Transverse colon (tissue), 4 donors: ENCODE measurements at regions not wholly inside any gene's neighbourhood (a gene's known extent, or its start where the extent isn't known, plus 50 kb on each side); places are given as distances from the start of the nearest gene placed in this dataset.

Source experiments
- DNase-seq: peaks from one replicate; pipeline ENCODE4 v3.0.0-alpha.2; 2019
- H3K27ac ChIP-seq, 4 donors: fragments of 200-600 bp; sonication (generic); 2 replicates each; pipeline ENCODE4 v1.5.1; 2016 to 2018; ENCODE audit warnings: inconsistent platforms in 4 of 4
- H3K27me3 ChIP-seq: fragments of 200-600 bp; sonication (generic); 2 replicates; pipeline ENCODE4 v1.5.1; 2017; ENCODE audit warnings: inconsistent platforms
- H3K36me3 ChIP-seq, 4 donors: fragments of 200-600 bp; sonication (generic); 2 replicates each; pipeline ENCODE4 v1.5.1; 2017 to 2019; ENCODE audit warnings: inconsistent platforms in 4 of 4
- H3K4me1 ChIP-seq, 4 donors: fragments of 200-600 bp; sonication (generic); 2 replicates each; pipeline ENCODE4 v1.5.1; 2017 to 2020; ENCODE audit warnings: inconsistent platforms in 4 of 4
- H3K4me3 ChIP-seq, 4 donors: fragments of 200-600 bp; sonication (generic); 1 replicate in 1 of 4; 2 replicates in 3 of 4; pipeline versions ENCODE4 v1.5.1 to v1.6.1; 2017 to 2019; ENCODE audit warnings: inconsistent platforms in 4 of 4
- H3K9me3 ChIP-seq, 2 donors: fragments of 200-600 bp; sonication (generic); 2 replicates each; pipeline ENCODE4 v1.5.1; 2017 to 2019; ENCODE audit warnings: inconsistent platforms in 2 of 2
- EP300 ChIP-seq: sonication (generic); formaldehyde crosslinking; IDR thresholded peaks from one replicate; pipeline ENCODE4 v1.6.1; 2017; ENCODE audit warnings: antibody characterized with exemption, low read depth
- POLR2A ChIP-seq: fragments of 450-650 bp; IDR thresholded peaks from one replicate; pipeline ENCODE4 v1.6.1; 2016; ENCODE audit warnings: antibody characterized with exemption, mild to moderate bottlenecking, moderate library complexity
- POLR2AphosphoS5 ChIP-seq, 3 donors: sonication (generic); formaldehyde crosslinking; IDR thresholded peaks; one replicate each; pipeline ENCODE4 v1.6.1; 2016; ENCODE audit warnings: antibody characterized with exemption in 3 of 3
- WGBS, 2 donors: methylation state at CpG; one replicate each; pipeline ENCODE4 v1.1.5; 2018; ENCODE audit warnings: low coverage in 1 of 2; 5-methylcytosine and 5-hydroxymethylcytosine counted together
- in situ Hi-C, 4 donors: fragments of 200-750 bp; cut with MboI; loops; one replicate each; pipeline versions ENCODE4 v1.15.0 to v1.15.1; 2017; ENCODE audit warnings: low sequenced_read_pairs in 3 of 4, low pct_ligation_motif_present in 1 of 4, low pct_unique_long_range_greater_than_20kb in 1 of 4
- intact Hi-C: fragments of 100-400 bp; cut with DNase I; formaldehyde crosslinking; loops from one replicate; pipeline ENCODE4 v1.15.1; 2023; ENCODE audit warnings: low total_unique reads
- TF ChIP-seq, protein P1 (sequence below), 5 experiments: fragments of 200-600 bp in 3 of 5; fragments of 450-650 bp in 2 of 5; sonication (generic) in 3 of 5; IDR thresholded peaks; 1 replicate in 2 of 5; 2 replicates in 3 of 5; pipeline ENCODE4 v1.5.1; 2016 to 2017; ENCODE audit warnings: antibody characterized with exemption in 5 of 5, inconsistent platforms in 3 of 5, mild to moderate bottlenecking in 2 of 5, moderate library complexity in 1 of 5

DNA sequence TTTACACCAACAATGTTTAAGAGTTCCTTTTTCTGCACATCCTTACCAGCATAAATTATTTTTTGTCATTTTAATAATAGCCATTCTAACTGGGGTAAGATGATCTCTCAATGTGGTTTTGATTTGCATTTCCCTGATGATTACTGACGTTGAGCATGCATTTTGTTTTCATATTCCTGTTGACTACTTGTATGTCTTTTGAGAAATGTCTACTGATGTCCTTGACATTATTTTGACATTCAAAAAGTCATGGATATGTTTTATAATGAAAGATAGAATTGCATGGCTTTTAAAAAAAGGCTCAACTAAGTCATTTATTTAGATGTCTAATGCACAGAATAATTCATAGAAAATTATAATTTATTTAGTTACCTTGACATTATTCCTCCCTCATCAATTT, 381.6 kb upstream of the C9orf72 start:
- H3K4me1 ChIP-seq: no peaks in the 10 kb centered on the region
- WGBS, 2 donors: 20 to 33% methylated on average over 1 of the region's 1 CpG
- in situ Hi-C loops: no loop called here
- DNase-seq: no peak
- no peaks in the 10 kb centered on the region for H3K36me3 ChIP-seq
- TF ChIP-seq, protein P1, sequence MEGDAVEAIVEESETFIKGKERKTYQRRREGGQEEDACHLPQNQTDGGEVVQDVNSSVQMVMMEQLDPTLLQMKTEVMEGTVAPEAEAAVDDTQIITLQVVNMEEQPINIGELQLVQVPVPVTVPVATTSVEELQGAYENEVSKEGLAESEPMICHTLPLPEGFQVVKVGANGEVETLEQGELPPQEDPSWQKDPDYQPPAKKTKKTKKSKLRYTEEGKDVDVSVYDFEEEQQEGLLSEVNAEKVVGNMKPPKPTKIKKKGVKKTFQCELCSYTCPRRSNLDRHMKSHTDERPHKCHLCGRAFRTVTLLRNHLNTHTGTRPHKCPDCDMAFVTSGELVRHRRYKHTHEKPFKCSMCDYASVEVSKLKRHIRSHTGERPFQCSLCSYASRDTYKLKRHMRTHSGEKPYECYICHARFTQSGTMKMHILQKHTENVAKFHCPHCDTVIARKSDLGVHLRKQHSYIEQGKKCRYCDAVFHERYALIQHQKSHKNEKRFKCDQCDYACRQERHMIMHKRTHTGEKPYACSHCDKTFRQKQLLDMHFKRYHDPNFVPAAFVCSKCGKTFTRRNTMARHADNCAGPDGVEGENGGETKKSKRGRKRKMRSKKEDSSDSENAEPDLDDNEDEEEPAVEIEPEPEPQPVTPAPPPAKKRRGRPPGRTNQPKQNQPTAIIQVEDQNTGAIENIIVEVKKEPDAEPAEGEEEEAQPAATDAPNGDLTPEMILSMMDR (IDR thresholded peaks at IDR 0.05): no peak
- TF ChIP-seq POLR2AphosphoS5 (IDR thresholded peaks at IDR 0.05) (no peak), EP300 (no peak), POLR2A (no peak)
- intact Hi-C loops: no loop called here
- no peak overlapping the region for H3K27ac ChIP-seq
- no peaks in the 10 kb centered on the region for H3K9me3 ChIP-seq
- no peaks in the 10 kb centered on the region for H3K27me3 ChIP-seq
- no peak overlapping the region for H3K4me3 ChIP-seq

DNA sequence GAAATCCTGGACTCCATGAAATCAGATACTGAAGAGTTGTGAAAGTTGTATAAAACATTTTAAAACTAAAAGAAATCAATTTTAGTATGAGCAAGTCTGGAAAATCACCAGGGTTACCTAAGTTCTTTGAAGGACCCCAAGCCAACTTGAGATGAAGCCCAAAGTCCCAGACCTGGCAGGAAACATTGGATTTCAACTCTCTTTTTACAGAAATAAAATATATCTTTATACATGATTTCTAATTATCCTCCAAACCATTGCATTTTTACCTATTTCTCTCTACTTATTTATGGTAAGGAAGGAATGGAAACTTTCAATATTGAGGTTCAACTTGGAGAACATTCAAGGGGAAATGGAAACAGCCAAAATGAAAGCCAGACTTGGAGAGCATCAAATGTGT, 390.6 kb upstream of the C9orf72 start:
- no peaks in the 10 kb centered on the region for H3K9me3 ChIP-seq
- no peaks in the 10 kb centered on the region for H3K4me1 ChIP-seq
- TF ChIP-seq POLR2AphosphoS5 (IDR thresholded peaks at IDR 0.05) (no peak), POLR2A (no peak), EP300 (no peak)
- TF ChIP-seq, protein P1 (IDR thresholded peaks at IDR 0.05): no peak
- intact Hi-C loops (no loop called here), in situ Hi-C loops (no loop called here)
- DNase-seq: no peak
- no peaks in the 10 kb centered on the region for H3K27me3 ChIP-seq
- H3K27ac ChIP-seq: no peak overlapping the region
- no peaks in the 10 kb centered on the region for H3K36me3 ChIP-seq
- no peak overlapping the region for H3K4me3 ChIP-seq

DNA sequence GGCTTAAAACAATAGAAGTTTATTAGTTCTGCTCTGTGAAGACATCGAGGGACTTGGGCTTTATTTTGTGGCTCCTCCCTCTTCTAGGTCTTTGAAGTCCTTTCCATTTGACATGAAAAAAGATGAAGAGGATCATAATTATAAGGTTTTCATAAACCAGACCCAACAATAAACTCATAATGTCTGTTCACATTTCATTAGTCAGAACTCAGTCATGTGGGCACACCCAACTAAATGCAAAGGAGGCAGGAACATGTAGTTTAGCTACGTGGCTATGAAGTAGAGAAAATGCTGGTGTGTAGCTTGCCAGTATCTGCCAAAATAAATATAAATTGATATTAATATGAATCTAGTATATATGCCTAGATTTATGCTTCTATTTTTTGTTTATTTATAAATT, 393.9 kb upstream of the C9orf72 start:
- Histone ChIP-seq H3K27ac (no peak overlapping the region), H3K4me3 (no peak overlapping the region), H3K36me3 (no peaks in the 10 kb centered on the region), H3K27me3 (no peaks in the 10 kb centered on the region), H3K4me1 (no peaks in the 10 kb centered on the region), H3K9me3 (no peaks in the 10 kb centered on the region)
- 38 to 45% methylated on average over 2 of the region's 2 CpGs for WGBS, 2 donors
- intact Hi-C loops: no loop called here
- DNase-seq: no peak
- TF ChIP-seq EP300: no peak
- TF ChIP-seq, protein P1 (IDR thresholded peaks at IDR 0.05): no peak
- no peak for TF ChIP-seq POLR2AphosphoS5 (IDR thresholded peaks at IDR 0.05)
- TF ChIP-seq POLR2A: no peak
- in situ Hi-C loops: no loop called here

DNA sequence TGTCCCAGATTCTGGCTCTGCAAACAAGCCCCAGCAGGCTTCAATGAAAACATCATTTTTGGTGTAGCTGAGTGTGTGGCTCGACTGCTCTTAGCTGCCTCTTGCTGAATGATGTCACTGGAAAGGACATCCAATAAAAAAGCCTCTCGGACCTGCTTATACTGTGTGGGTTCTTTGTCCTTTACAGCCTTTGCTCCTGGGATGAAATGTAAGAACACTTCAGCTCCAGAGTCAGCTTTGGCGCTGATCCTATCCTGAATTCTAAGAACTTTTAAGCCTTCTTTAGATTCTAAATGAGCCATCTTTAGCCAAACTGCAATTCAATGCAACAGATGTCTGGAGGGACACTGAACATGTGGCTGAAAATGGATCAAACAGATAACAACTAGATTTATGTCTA, 404.6 kb upstream of the C9orf72 start:
- Histone ChIP-seq H3K27me3 (no peaks in the 10 kb centered on the region), H3K4me1 (no peaks in the 10 kb centered on the region), H3K36me3 (no peaks in the 10 kb centered on the region), H3K9me3 (no peaks in the 10 kb centered on the region), H3K27ac (no peak overlapping the region), H3K4me3 (no peak overlapping the region)
- 38 to 52% methylated on average over 3 of the region's 3 CpGs for WGBS, 2 donors
- TF ChIP-seq POLR2AphosphoS5 (IDR thresholded peaks at IDR 0.05) (no peak), POLR2A (no peak)
- intact Hi-C loops: no loop called here
- in situ Hi-C loops: loop anchor here in 1 of 4 donors (25.0 kb wide), 1 partner anchor 109 kb away; no protein-coding TSS in a partner anchor
- no peak for DNase-seq

DNA sequence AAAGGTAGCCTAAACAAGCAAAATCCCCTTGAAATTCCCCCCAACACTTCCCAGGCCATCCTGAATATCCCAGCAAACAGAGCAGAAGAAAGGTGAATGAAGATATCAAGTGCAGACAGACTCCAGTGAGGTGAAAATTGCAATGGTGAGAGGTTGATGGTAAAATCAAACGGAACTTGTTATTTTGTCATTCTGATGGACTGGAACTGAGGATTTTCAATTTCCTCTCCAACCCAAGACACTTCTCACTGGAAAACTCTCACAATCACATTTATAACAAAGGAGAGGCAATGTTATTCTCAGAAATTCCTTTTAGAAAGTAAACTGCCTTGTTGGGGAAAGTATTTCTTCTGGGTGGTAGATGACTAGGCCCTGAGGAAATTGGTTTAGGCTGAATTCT, 412.4 kb upstream of the C9orf72 start:
- Histone ChIP-seq H3K4me1 (no peaks in the 10 kb centered on the region), H3K36me3 (no peaks in the 10 kb centered on the region), H3K9me3 (no peaks in the 10 kb centered on the region), H3K27ac (no peak overlapping the region), H3K27me3 (no peaks in the 10 kb centered on the region), H3K4me3 (no peak overlapping the region)
- 83 to 86% methylated on average over 1 of the region's 1 CpG for WGBS, 2 donors
- in situ Hi-C loops: loop anchor here in 1 of 4 donors (25.0 kb wide), 1 partner anchor 102 kb away; no protein-coding TSS in a partner anchor
- DNase-seq: no peak
- no peak for TF ChIP-seq POLR2A
- TF ChIP-seq EP300: no peak
- TF ChIP-seq POLR2AphosphoS5 (IDR thresholded peaks at IDR 0.05): no peak
- TF ChIP-seq, protein P1 (IDR thresholded peaks at IDR 0.05): no peak
- intact Hi-C loops: no loop called here
